ENCODE measurements at regions not wholly inside any gene's neighbourhood (a gene's known extent, or its start where the extent isn't known, plus 50 kb on each side); places are given as distances from the start of the nearest gene placed in this dataset.

DNA sequence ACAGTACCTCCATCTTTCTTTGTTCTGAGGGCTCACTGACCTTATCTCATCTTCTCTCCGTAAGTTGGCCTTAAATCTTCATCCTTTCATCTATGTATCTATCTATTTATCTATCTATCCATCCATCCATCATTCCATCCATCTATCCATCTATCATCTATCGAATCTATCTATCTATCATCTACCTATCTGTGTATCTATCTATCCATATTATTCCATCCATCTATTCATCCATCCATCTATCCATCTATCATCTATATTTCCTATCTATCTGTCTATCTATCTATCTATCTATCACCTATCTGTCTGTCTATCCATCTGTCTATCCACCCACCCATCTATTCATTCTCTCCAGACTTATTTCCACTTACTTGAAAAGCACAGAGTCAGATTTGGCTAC, 147.3 kb upstream of the PMEPA1 start:
- intact Hi-C loops (cut with DNase I): no loop called here
- Histone ChIP-seq H3K27ac (no peak overlapping the region), H3K27me3 (no peaks in the 10 kb centered on the region), H3K4me1 (replicated peaks in 1 of 2) (no peaks in the 10 kb centered on the region), H3K9me3 (replicated peaks in 1 of 3) (no peaks in the 10 kb centered on the region), H3K36me3 (replicated peaks in 1 of 2) (no peaks in the 10 kb centered on the region), H3K4me3 (no peak overlapping the region)
- 67 to 81% (median 79%) methylated on average over 2 of the region's 2 CpGs for WGBS, 4 donors
- TF ChIP-seq CTCF (IDR thresholded peaks at IDR 0.05) (no peak), POLR2A (IDR thresholded peaks at IDR 0.05) (no peak)
- DNase-seq: no peak

DNA sequence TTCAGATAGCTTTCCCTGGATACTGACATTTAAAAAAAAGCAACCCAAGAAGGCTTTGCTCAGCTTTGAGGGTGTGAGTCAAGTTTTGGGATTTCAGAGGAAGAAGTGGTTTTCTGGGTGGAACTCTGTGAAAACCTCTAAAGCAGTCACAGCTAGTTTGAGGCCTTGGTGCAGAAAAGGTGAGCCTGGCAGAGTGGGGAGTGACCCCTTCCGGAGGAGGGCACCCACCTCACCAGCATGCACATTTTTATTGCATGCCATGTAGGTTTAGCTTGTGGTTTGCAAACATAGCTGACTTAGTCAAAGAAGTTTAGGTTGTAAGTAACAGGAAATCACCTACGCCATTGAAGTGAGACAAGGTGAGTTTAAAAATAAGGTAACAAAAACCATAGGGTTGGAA, 146.8 kb upstream of the PMEPA1 start:
- Histone ChIP-seq H3K27ac (no peak overlapping the region), H3K4me1 (replicated peaks in 1 of 2) (no peaks in the 10 kb centered on the region), H3K27me3 (no peaks in the 10 kb centered on the region), H3K4me3 (no peak overlapping the region), H3K36me3 (replicated peaks in 1 of 2) (no peaks in the 10 kb centered on the region), H3K9me3 (replicated peaks in 1 of 3) (no peaks in the 10 kb centered on the region)
- intact Hi-C loops (cut with DNase I): no loop called here
- DNase-seq: no peak
- WGBS, 4 donors: 67 to 97% (median 83%) methylated on average over 2 of the region's 2 CpGs
- no peak for TF ChIP-seq POLR2A (IDR thresholded peaks at IDR 0.05)
- no peak for TF ChIP-seq CTCF (IDR thresholded peaks at IDR 0.05)

GRCh38 chr20:57851796-57852195, 142.0 kb upstream of the PMEPA1 start:
- H3K4me3 ChIP-seq: no peak overlapping the region
- TF ChIP-seq CTCF (IDR thresholded peaks at IDR 0.05) (no peak), POLR2A (IDR thresholded peaks at IDR 0.05) (no peak)
- no peaks in the 10 kb centered on the region for H3K36me3 ChIP-seq (replicated peaks in 1 of 2)
- no peak overlapping the region for H3K27ac ChIP-seq
- intact Hi-C loops (cut with DNase I): no loop called here
- no peak for DNase-seq
- no peaks in the 10 kb centered on the region for H3K27me3 ChIP-seq
- H3K4me1 ChIP-seq (replicated peaks in 1 of 2): no peaks in the 10 kb centered on the region
- no peaks in the 10 kb centered on the region for H3K9me3 ChIP-seq (replicated peaks in 1 of 3)
- WGBS, 4 donors: 67 to 79% (median 75%) methylated on average over 4 of the region's 4 CpGs

- Histone ChIP-seq H3K27me3 (no peaks in the 10 kb centered on the region), H3K9me3 (replicated peaks in 1 of 3) (no peaks in the 10 kb centered on the region), H3K4me1 (replicated peaks in 1 of 2) (no peaks in the 10 kb centered on the region), H3K4me3 (no peak overlapping the region), H3K36me3 (replicated peaks in 1 of 2) (no peaks in the 10 kb centered on the region), H3K27ac (no peak overlapping the region)
- peak in 1 of 7 donors; percentile 23 for DNase-seq
- TF ChIP-seq POLR2A (IDR thresholded peaks at IDR 0.05) (no peak), CTCF (IDR thresholded peaks at IDR 0.05) (no peak)
- intact Hi-C loops (cut with DNase I): no loop called here
- WGBS, 4 donors: 50 to 85% (median 75%) methylated on average over 2 to 3 of the region's 3 CpGs
Observed at GRCh38 chr20:57851025-57851682, 141.3 kb upstream of the PMEPA1 start.
